Keratinocyte (primary cell): ENCODE measurements at regions not wholly inside any gene's neighbourhood (a gene's known extent, or its start where the extent isn't known, plus 50 kb on each side); places are given as distances from the start of the nearest gene placed in this dataset.

Experiments
- CTCF ChIP-seq, 3 experiments: IDR thresholded peaks in 1 of 3; conservative IDR thresholded peaks in 1 of 3; optimal IDR thresholded peaks in 1 of 3; 2 replicates in 2 of 3; 3 replicates in 1 of 3; pipeline versions ENCODE3 to v1.5.1; 2011; ENCODE audit warnings: low read length in 3 of 3, mild to moderate bottlenecking in 3 of 3, moderate library complexity in 2 of 3, control low read depth in 1 of 3, inconsistent platforms in 1 of 3; ENCODE audit not compliant: insufficient read depth in 2 of 3; ENCODE audit errors: extremely low read depth in 1 of 3
- EZH2 ChIP-seq: IDR thresholded peaks from one replicate; pipeline ENCODE4 v1.6.1; 2012; ENCODE audit warnings: inconsistent platforms, mild to moderate bottlenecking, low read length, moderate library complexity

- no peak for TF ChIP-seq CTCF (optimal IDR thresholded peaks at IDR 0.05 in 1 of 3, IDR thresholded peaks at IDR 0.05 in 1 of 3, conservative IDR thresholded peaks at IDR 0.05 in 1 of 3; ENCODE audit: extremely low read depth in 1 of 3, insufficient read depth in 2 of 3, low read length in 3 of 3)
- no peak for TF ChIP-seq EZH2
These were observed 547.3 kb upstream of the FANCL start for GRCh38 chr2:58788402-58788801.
